Right lobe of liver (tissue), 4 donors: ENCODE measurements at regions not wholly inside any gene's neighbourhood (a gene's known extent, or its start where the extent isn't known, plus 50 kb on each side); places are given as distances from the start of the nearest gene placed in this dataset.

Experiments used
- CTCF ChIP-seq, 4 donors: fragments of 200-600 bp in 3 of 4; fragments of 450-650 bp in 1 of 4; IDR thresholded peaks; one replicate each; pipeline versions ENCODE4 v1.5.1 to v1.8.0; 2016 to 2022; ENCODE audit warnings: antibody characterized with exemption in 4 of 4, mild to moderate bottlenecking in 2 of 4
- POLR2A ChIP-seq: fragments of 450-650 bp; IDR thresholded peaks from one replicate; pipeline ENCODE4 v1.6.1; 2017; ENCODE audit warnings: antibody characterized with exemption, mild to moderate bottlenecking
- donor health status: DM: no; HTN: no; CAD: no.
- donor health status: DM: no; HTN: no; CAD: no.
- donor health status: DM: no; HTN: yes; CAD: no.

- TF ChIP-seq CTCF (IDR thresholded peaks at IDR 0.05) = no peak
- TF ChIP-seq POLR2A = no peak
These were observed 103.1 kb upstream of the KAZN start for GRCh38 chr1:14495381-14495780.
